Activated CD8-positive, alpha-beta memory T cell treated with anti-CD3 and anti-CD28 coated beads, Interleukin-2, amount 50 U/mL, for 4 hours (primary cell): ENCODE measurements at regions not wholly inside any gene's neighbourhood (a gene's known extent, or its start where the extent isn't known, plus 50 kb on each side); places are given as distances from the start of the nearest gene placed in this dataset.
"Not testable (repeated sequence)": the region's sequence is repeated elsewhere in the genome, so short reads cannot be mapped to it uniquely, and the experiment has no call there.

ENCODE experiments used
- DNase-seq: peaks from one replicate; pipeline ENCODE4 v3.0.0-alpha.2; 2020

GRCh38 chr1:144516172-144516571 lies 54.7 kb upstream of the NBPF15 start:
- DNase-seq: not testable (repeated sequence)

DNA sequence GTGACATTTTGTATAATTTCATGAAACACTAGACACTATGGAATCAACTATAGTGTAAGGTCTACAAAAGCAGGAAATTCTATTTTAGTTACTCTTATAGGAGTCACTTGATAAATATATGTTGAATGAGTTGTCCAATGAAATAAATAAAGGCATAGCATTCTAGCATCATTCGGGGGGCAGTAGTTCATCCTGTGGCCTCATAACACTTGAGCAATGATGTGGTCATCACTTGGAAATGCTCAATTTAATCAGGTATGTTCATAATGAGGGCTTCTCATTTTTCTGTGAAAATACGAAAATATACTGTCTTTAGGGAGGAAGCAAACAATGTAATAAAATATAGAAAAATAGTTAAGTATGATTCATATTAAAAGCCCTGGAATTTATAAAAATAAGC lies 55.4 kb upstream of the NBPF15 start:
- not testable (repeated sequence) for DNase-seq

DNA sequence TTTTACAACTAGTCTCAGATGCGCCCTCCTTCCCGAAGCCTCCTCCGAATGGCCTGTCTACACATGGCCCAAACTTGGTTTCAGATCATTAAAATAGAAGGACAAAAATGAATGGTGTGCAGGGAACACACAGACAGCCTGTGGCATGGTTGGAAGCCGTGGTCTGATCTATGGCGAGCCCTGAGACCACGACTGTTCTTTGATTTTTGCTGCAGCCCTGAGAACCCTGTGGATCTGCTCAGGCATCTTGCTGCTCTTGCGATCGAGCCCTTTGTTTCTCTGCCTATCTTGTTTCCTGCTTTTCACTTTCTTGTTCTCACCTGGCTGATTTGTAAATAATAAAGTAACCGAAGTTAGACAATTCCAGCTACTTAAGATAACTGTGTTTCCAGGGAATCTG lies 57.0 kb upstream of the NBPF15 start:
- not testable (repeated sequence) for DNase-seq

- not testable (repeated sequence) for DNase-seq
Observed at GRCh38 chr1:144519528-144520189, 58.2 kb upstream of the NBPF15 start.

GRCh38 chr1:144523661-144524407 lies 62.4 kb upstream of the NBPF15 start:
- peak; percentile 37 for DNase-seq

DNA sequence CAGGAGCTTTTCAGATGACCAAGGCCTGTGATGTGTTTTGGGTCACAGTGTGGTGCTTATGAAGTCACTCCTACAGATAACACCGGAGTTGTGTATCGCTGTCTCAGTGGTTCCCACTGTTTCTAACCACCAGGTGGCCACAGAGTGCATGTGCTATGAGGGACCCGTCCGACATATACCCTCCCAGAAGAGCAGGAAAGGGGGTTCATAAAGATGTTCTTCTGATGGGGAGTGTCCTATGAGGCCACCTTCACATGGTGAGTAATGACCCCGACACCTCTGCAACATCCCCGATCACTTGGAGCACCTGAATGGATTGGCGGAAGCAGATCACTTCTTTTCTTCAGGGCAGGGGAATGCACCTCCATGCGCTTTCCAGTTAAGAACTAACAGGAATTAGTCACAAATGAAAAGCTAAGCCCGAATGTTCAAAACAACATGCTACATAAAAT lies 60.5 kb upstream of the PPIAL4F start:
- DNase-seq: not testable (repeated sequence)

GRCh38 chr1:144533480-144533879 lies 59.2 kb upstream of the PPIAL4F start:
- DNase-seq: not testable (repeated sequence)

- DNase-seq: not testable (repeated sequence)
Observed at GRCh38 chr1:144534286-144534685, 58.4 kb upstream of the PPIAL4F start.

DNA sequence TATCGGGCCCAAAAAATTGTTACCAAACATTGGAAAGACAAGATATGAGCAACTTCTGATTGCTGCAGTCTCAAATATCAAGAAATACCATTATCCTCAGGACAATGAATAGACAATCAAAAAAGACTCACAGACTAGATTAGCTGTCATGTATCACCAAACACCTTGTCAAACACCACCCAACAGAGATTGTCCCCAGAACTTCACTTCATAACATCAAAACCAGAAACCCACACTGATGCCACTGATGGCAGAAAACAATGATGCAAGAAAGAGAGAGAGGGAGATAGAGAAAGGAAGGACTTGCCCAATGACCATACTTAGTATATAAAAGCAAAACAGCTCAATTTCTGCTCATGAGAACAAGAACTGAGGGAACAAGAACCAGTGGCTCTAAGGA lies 56.0 kb upstream of the PPIAL4F start:
- not testable (repeated sequence) for DNase-seq

DNA sequence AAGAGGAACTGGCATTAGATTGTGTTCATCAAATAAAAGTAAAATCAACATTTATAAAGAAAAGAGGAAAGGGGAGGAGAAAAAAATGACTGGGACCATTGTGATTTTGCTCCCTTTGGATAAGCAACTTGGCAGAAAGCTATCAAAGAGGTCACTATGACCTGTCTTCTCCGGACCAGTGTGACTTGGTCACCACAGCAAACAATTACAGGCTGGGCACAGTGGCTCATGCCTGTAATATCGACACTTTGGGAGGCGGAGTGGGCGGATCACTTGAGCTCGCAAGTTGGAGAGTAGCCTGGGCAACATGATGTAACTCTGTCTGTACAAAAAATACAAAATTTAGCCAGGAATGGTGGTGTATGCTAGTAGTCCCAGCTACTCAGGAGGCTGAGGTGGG lies 55.5 kb upstream of the PPIAL4F start:
- DNase-seq: not testable (repeated sequence)

- DNase-seq: not testable (repeated sequence)
Observed at GRCh38 chr1:144538736-144539135, 54.0 kb upstream of the PPIAL4F start.

DNA sequence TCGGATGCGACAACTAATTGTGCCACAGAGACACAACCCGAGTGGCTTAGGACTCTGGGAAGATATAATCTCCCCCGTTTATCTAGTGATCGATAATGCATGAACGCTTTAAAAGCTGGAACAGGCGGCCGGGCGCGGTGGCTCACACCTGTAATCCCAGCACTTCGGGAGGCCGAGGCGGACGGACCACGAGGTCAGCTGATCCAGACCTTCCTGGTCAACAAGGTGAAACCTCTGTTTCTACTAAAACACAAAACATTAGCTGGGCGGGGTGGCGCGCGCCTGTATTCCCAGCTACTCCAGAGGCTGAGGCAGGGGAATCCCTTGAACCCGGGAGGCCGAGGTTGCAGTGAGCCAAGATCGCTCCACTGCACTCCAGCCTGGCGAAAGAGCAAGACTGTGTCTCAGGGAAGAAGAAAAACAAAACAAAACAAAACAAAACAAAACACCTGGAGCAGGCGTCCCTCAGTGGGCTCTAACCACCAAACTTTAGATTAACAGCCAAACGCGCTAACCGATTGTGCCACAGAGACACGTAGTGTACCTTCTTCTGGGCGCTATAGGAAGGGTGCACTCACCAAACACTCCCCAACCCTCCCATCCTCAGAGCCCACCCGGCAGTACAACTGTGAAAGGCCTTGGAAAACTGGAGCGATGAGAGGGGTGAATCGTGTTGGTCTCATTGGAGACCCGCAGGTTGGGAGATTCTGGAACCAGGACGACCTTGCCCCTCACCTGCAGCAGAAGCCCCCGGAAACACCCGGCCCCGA lies 53.3 kb upstream of the PPIAL4F start:
- not testable (repeated sequence) for DNase-seq
